H9 (cell line): ENCODE measurements at regions not wholly inside any gene's neighbourhood (a gene's known extent, or its start where the extent isn't known, plus 50 kb on each side); places are given as distances from the start of the nearest gene placed in this dataset.

Source experiments
- DNase-seq: peaks from one replicate; pipeline ENCODE4 v3.0.0-alpha.2; 2017
- H2AFZ ChIP-seq: one replicate; pipeline ENCODE4 v1.6.1; 2013; ENCODE audit warnings: mild to moderate bottlenecking, low read length, control low read depth, moderate library complexity
- H2AK5ac ChIP-seq: 2 replicates; pipeline ENCODE4 v1.6.1; 2013; ENCODE audit warnings: low read length, control low read depth, mixed read lengths; ENCODE audit not compliant: insufficient read length
- H2BK120ac ChIP-seq: one replicate; pipeline ENCODE4 v1.6.1; 2013; ENCODE audit warnings: low read depth, mild to moderate bottlenecking, low read length, control low read depth, inconsistent platforms; ENCODE audit not compliant: poor library complexity, severe bottlenecking
- H2BK12ac ChIP-seq: 2 replicates; pipeline ENCODE4 v1.6.1; 2013; ENCODE audit warnings: low read length, control low read depth, mixed read lengths, low read depth; ENCODE audit not compliant: insufficient read length
- H2BK15ac ChIP-seq: 2 replicates; pipeline ENCODE4 v1.6.1; 2013; ENCODE audit warnings: low read depth, low read length, control low read depth
- H2BK20ac ChIP-seq: one replicate; pipeline ENCODE4 v1.6.1; 2013; ENCODE audit warnings: low read depth, mild to moderate bottlenecking, low read length, control low read depth, inconsistent platforms; ENCODE audit not compliant: poor library complexity, severe bottlenecking
- H2BK5ac ChIP-seq: 2 replicates; pipeline ENCODE4 v1.6.1; 2013; ENCODE audit warnings: low read length, control low read depth, mixed read lengths; ENCODE audit not compliant: insufficient read length
- H3K14ac ChIP-seq: 2 replicates; pipeline ENCODE4 v1.6.1; 2013; ENCODE audit warnings: low read length, control low read depth; ENCODE audit not compliant: insufficient read depth
- H3K18ac ChIP-seq: 2 replicates; pipeline ENCODE4 v1.6.1; 2013; ENCODE audit warnings: low read depth, mild to moderate bottlenecking, mixed read lengths, low read length, control low read depth; ENCODE audit not compliant: insufficient read length
- H3K23ac ChIP-seq: 2 replicates; pipeline ENCODE4 v1.6.1; 2013; ENCODE audit warnings: low read length, control low read depth, mixed read lengths, low read depth; ENCODE audit not compliant: insufficient read length
- H3K23me2 ChIP-seq: 2 replicates; pipeline ENCODE4 v1.6.1; 2013; ENCODE audit warnings: low read depth, mild to moderate bottlenecking, mixed read lengths, low read length, control low read depth; ENCODE audit not compliant: insufficient read length, poor library complexity, severe bottlenecking
- H3K27ac ChIP-seq: 2 replicates; pipeline ENCODE4 v1.5.1; 2013; ENCODE audit warnings: low read length, control low read depth, mixed read lengths, low read depth; ENCODE audit not compliant: insufficient read length
- H3K27me3 ChIP-seq: 2 replicates; pipeline ENCODE4 v1.6.1; 2013; ENCODE audit warnings: low read length, control low read depth, inconsistent platforms; ENCODE audit not compliant: insufficient read depth
- H3K4ac ChIP-seq: 2 replicates; pipeline ENCODE4 v1.6.1; 2013; ENCODE audit warnings: low read depth, mild to moderate bottlenecking, control low read depth, inconsistent platforms, low read length, moderate library complexity
- H3K4me1 ChIP-seq: 2 replicates; pipeline ENCODE4 v1.6.1; 2013; ENCODE audit warnings: low read length, control low read depth, inconsistent platforms; ENCODE audit not compliant: insufficient read depth
- H3K4me2 ChIP-seq: 2 replicates; pipeline ENCODE4 v1.6.1; 2013; ENCODE audit warnings: low read length, control low read depth, mixed read lengths; ENCODE audit not compliant: insufficient read length, insufficient read depth
- H3K56ac ChIP-seq: 2 replicates; pipeline ENCODE4 v1.6.1; 2013; ENCODE audit warnings: low read depth, mild to moderate bottlenecking, mixed read lengths, low read length, control low read depth; ENCODE audit not compliant: insufficient read length
- H3K79me1 ChIP-seq: 2 replicates; pipeline ENCODE4 v1.6.1; 2013; ENCODE audit warnings: low read depth, mild to moderate bottlenecking, moderate library complexity, low read length, control low read depth, inconsistent platforms; ENCODE audit not compliant: insufficient read depth, poor library complexity, severe bottlenecking
- H3K79me2 ChIP-seq: 2 replicates; pipeline ENCODE4 v1.6.1; 2013; ENCODE audit warnings: low read length, control low read depth, inconsistent platforms; ENCODE audit not compliant: insufficient read depth
- H3K9ac ChIP-seq: 2 replicates; pipeline ENCODE4 v1.6.1; 2013; ENCODE audit warnings: low read length, control low read depth, mixed read lengths; ENCODE audit not compliant: insufficient read length; ENCODE audit errors: extremely low read depth
- H3K9me3 ChIP-seq: one replicate; pipeline ENCODE4 v1.6.1; 2013; ENCODE audit warnings: low read depth, low read length, inconsistent platforms; ENCODE audit not compliant: control insufficient read depth
- H3T11ph ChIP-seq: one replicate; pipeline ENCODE4 v1.6.1; 2013; ENCODE audit warnings: mild to moderate bottlenecking, low read length, control low read depth, inconsistent platforms
- H4K20me1 ChIP-seq: one replicate; pipeline ENCODE4 v1.6.1; 2013; ENCODE audit not compliant: control insufficient read depth, insufficient read length, insufficient read depth
- H4K5ac ChIP-seq: 2 replicates; pipeline ENCODE4 v1.6.1; 2013; ENCODE audit warnings: low read depth, mild to moderate bottlenecking, mixed read lengths, low read length, control low read depth; ENCODE audit not compliant: insufficient read length
- H4K8ac ChIP-seq: replicated peaks from 2 replicates; pipeline ENCODE4 v1.6.1; 2013; ENCODE audit warnings: low read length, control low read depth, mixed read lengths, low read depth; ENCODE audit not compliant: insufficient read length
- H4K91ac ChIP-seq: 2 replicates; pipeline ENCODE4 v1.6.1; 2013; ENCODE audit warnings: low read depth, mild to moderate bottlenecking, moderate library complexity, mixed read lengths, low read length, control low read depth; ENCODE audit not compliant: insufficient read length
- H3K27ac Mint-ChIP-seq, 3 experiments: 2 replicates in 2 of 3; 3 replicates in 1 of 3; pipeline ENCODE4 v1.8.0; 2020 to 2021; ENCODE audit warnings: mixed read lengths in 3 of 3, mild to moderate bottlenecking in 1 of 3, moderate library complexity in 1 of 3
- H3K27me3 Mint-ChIP-seq: 2 replicates; pipeline ENCODE4 v1.8.0; 2021; ENCODE audit warnings: low read depth, mild to moderate bottlenecking, moderate library complexity, mixed read lengths
- H3K36me3 Mint-ChIP-seq, 3 experiments: 2 replicates in 2 of 3; 3 replicates in 1 of 3; pipeline ENCODE4 v1.8.0; 2020 to 2021; ENCODE audit warnings: low read depth in 3 of 3, mixed read lengths in 3 of 3; ENCODE audit not compliant: insufficient read depth in 1 of 3
- H3K4me1 Mint-ChIP-seq, 2 experiments: 2 replicates each; pipeline ENCODE4 v1.8.0; 2020; ENCODE audit warnings: mixed read lengths in 2 of 2
- H3K4me3 Mint-ChIP-seq, 2 experiments: 2 replicates in 1 of 2; 3 replicates in 1 of 2; pipeline ENCODE4 v1.8.0; 2020 to 2021; ENCODE audit warnings: mild to moderate bottlenecking in 2 of 2, mixed read lengths in 2 of 2, moderate library complexity in 1 of 2
- H3K9me3 Mint-ChIP-seq, 2 experiments: 2 replicates in 1 of 2; 3 replicates in 1 of 2; pipeline ENCODE4 v1.8.0; 2020; ENCODE audit warnings: mild to moderate bottlenecking in 2 of 2, mixed read lengths in 2 of 2, moderate library complexity in 1 of 2
- WGBS: extraction: QIAGEN DNeasy Blood & Tissue Kit; methylation state at CpG from one replicate; pipeline ENCODE4 v1.1.7; 2013; ENCODE audit warnings: missing lambda C conversion rate, low lambda C conversion rate, mixed read lengths; ENCODE audit not compliant: insufficient read length; ENCODE audit errors: extremely low coverage; 5-methylcytosine and 5-hydroxymethylcytosine counted together
- TF ChIP-seq, protein P1 (sequence below): fragments of 200-600 bp; sonication (generic); conservative IDR thresholded peaks from 3 replicates; pipeline ENCODE4 v1.8.0; 2021; ENCODE audit warnings: antibody characterized with exemption, mild to moderate bottlenecking

DNA sequence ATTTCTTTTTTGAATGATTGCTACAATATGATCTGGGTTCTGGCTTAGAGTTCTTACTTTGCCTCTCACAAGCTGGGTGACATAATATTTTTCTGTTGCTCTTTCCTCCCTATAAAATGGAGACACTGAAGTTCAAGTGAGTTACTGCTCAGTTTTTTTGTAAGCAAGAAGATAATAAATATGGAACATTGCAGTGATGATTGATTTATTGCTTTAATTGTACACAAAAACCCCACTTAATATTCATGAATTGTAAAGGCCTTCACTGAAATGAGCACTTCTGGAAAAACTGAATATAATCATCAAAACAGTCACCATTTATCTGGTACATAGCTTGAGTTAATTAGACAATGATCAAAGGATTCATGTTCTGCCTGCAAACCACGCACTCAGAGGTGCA, 71.8 kb upstream of the NAP1L1 start:
- no peak overlapping the region for H4K5ac ChIP-seq
- H3K79me2 ChIP-seq: no peaks in the 10 kb centered on the region
- H3K79me1 ChIP-seq: no peaks in the 10 kb centered on the region
- no peaks in the 10 kb centered on the region for H3K23me2 ChIP-seq
- Mint-ChIP-seq H3K9me3 (no peaks in the 10 kb centered on the region), H3K27ac (no peak overlapping the region), H3K36me3 (no peaks in the 10 kb centered on the region), H3K4me1 (peaks cover 8% of the 10 kb centered on the region in 2 experiments), H3K27me3 (no peaks in the 10 kb centered on the region), H3K4me3 (no peak overlapping the region)
- no peak overlapping the region for H2BK12ac ChIP-seq
- H3T11ph ChIP-seq: no peak overlapping the region
- WGBS: no CpG with 5 or more reads among the region's 1 CpG
- H3K27ac ChIP-seq: no peak overlapping the region
- TF ChIP-seq, protein P1, sequence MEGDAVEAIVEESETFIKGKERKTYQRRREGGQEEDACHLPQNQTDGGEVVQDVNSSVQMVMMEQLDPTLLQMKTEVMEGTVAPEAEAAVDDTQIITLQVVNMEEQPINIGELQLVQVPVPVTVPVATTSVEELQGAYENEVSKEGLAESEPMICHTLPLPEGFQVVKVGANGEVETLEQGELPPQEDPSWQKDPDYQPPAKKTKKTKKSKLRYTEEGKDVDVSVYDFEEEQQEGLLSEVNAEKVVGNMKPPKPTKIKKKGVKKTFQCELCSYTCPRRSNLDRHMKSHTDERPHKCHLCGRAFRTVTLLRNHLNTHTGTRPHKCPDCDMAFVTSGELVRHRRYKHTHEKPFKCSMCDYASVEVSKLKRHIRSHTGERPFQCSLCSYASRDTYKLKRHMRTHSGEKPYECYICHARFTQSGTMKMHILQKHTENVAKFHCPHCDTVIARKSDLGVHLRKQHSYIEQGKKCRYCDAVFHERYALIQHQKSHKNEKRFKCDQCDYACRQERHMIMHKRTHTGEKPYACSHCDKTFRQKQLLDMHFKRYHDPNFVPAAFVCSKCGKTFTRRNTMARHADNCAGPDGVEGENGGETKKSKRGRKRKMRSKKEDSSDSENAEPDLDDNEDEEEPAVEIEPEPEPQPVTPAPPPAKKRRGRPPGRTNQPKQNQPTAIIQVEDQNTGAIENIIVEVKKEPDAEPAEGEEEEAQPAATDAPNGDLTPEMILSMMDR: no peak
- H4K20me1 ChIP-seq: no peaks in the 10 kb centered on the region
- H3K4ac ChIP-seq: no peak overlapping the region
- no peak overlapping the region for H2BK120ac ChIP-seq
- no peak overlapping the region for H3K4me2 ChIP-seq
- H3K14ac ChIP-seq: no peak overlapping the region
- H4K91ac ChIP-seq: no peak overlapping the region
- H2AFZ ChIP-seq: no peak overlapping the region
- H2BK20ac ChIP-seq: no peak overlapping the region
- DNase-seq: no peak
- no peak overlapping the region for H2BK15ac ChIP-seq
- H4K8ac ChIP-seq: no peak overlapping the region
- H3K18ac ChIP-seq: no peak overlapping the region
- no peak overlapping the region for H3K9ac ChIP-seq
- no peak overlapping the region for H3K23ac ChIP-seq
- H3K56ac ChIP-seq: no peak overlapping the region
- H2BK5ac ChIP-seq: no peak overlapping the region
- H3K27me3 ChIP-seq: no peaks in the 10 kb centered on the region
- H2AK5ac ChIP-seq: no peak overlapping the region
- no peaks in the 10 kb centered on the region; the same call in 1 of the 2 replicates for H3K4me1 ChIP-seq
- no peaks in the 10 kb centered on the region for H3K9me3 ChIP-seq
